ENCODE measurements at regions not wholly inside any gene's neighbourhood (a gene's known extent, or its start where the extent isn't known, plus 50 kb on each side); places are given as distances from the start of the nearest gene placed in this dataset.

- no peaks in the 10 kb centered on the region for H3K79me2 ChIP-seq (ENCODE audit: insufficient read depth, low read length)
- no peak overlapping the region for H3K4me2 ChIP-seq (ENCODE audit: low read depth, low read length, poor library complexity, severe bottlenecking)
- no peak for TF ChIP-seq CTCF (conservative IDR thresholded peaks at IDR 0.05; ENCODE audit: low read length)
- TF ChIP-seq EZH2phosphoT487 (IDR thresholded peaks at IDR 0.05; ENCODE audit: borderline replicate concordance) = no peak
- H3K9ac ChIP-seq (ENCODE audit: low read depth, low read length, poor library complexity, severe bottlenecking) = no peak overlapping the region
- H3K36me3 ChIP-seq (ENCODE audit: insufficient read depth, low read length) = no peaks in the 10 kb centered on the region
- no peaks in the 10 kb centered on the region for H3K9me2 ChIP-seq (replicated peaks; ENCODE audit: low read depth, low read length)
- H2AFZ ChIP-seq (ENCODE audit: low read length) = no peak overlapping the region
- no peak overlapping the region for H3K4me3 ChIP-seq (ENCODE audit: low read length, poor library complexity, severe bottlenecking)
- no peaks in the 10 kb centered on the region for H3F3A ChIP-seq (ENCODE audit: low read depth)
- H4K20me1 ChIP-seq (ENCODE audit: insufficient read depth, low read length, poor library complexity, severe bottlenecking) = no peaks in the 10 kb centered on the region
- no peaks in the 10 kb centered on the region for H3K9me3 ChIP-seq (ENCODE audit: insufficient read depth, low read depth, low read length)
- H3K27me3 ChIP-seq (ENCODE audit: insufficient read depth, low read length, poor library complexity, severe bottlenecking) = no peaks in the 10 kb centered on the region
- H3K4me1 ChIP-seq (ENCODE audit: insufficient read depth, low read length, poor library complexity, severe bottlenecking) = no peaks in the 10 kb centered on the region
Observed at GRCh38 chr9:85115473-85115872, 445.9 kb downstream of the NTRK2 start.

GRCh38 chr9:85114799-85115198 lies 445.3 kb downstream of the NTRK2 start:
- TF ChIP-seq EZH2phosphoT487 (IDR thresholded peaks at IDR 0.05; ENCODE audit: borderline replicate concordance) = no peak
- no peak for TF ChIP-seq CTCF (conservative IDR thresholded peaks at IDR 0.05; ENCODE audit: low read length)
- H3K4me1 ChIP-seq (ENCODE audit: insufficient read depth, low read length, poor library complexity, severe bottlenecking) = no peaks in the 10 kb centered on the region

GRCh38 chr9:85112933-85113418 lies 443.4 kb downstream of the NTRK2 start:
- no peak overlapping the region for H2AFZ ChIP-seq (ENCODE audit: low read length)
- H3K4me3 ChIP-seq (ENCODE audit: low read length, poor library complexity, severe bottlenecking) = no peak overlapping the region
- TF ChIP-seq EZH2phosphoT487 (IDR thresholded peaks at IDR 0.05; ENCODE audit: borderline replicate concordance) (no peak), CTCF (conservative IDR thresholded peaks at IDR 0.05; ENCODE audit: low read length) (no peak)
- no peak overlapping the region for H3K9ac ChIP-seq (ENCODE audit: low read depth, low read length, poor library complexity, severe bottlenecking)
- H3K27me3 ChIP-seq (ENCODE audit: insufficient read depth, low read length, poor library complexity, severe bottlenecking) = no peaks in the 10 kb centered on the region
- H3K4me2 ChIP-seq (ENCODE audit: low read depth, low read length, poor library complexity, severe bottlenecking) = no peak overlapping the region
- H3K4me1 ChIP-seq (ENCODE audit: insufficient read depth, low read length, poor library complexity, severe bottlenecking) = no peaks in the 10 kb centered on the region
- no peaks in the 10 kb centered on the region for H3F3A ChIP-seq (ENCODE audit: low read depth)
- no peaks in the 10 kb centered on the region for H3K9me2 ChIP-seq (replicated peaks; ENCODE audit: low read depth, low read length)
- H3K36me3 ChIP-seq (ENCODE audit: insufficient read depth, low read length) = no peaks in the 10 kb centered on the region
- H3K9me3 ChIP-seq (ENCODE audit: insufficient read depth, low read depth, low read length) = no peaks in the 10 kb centered on the region
- no peaks in the 10 kb centered on the region for H4K20me1 ChIP-seq (ENCODE audit: insufficient read depth, low read length, poor library complexity, severe bottlenecking)
- no peaks in the 10 kb centered on the region for H3K79me2 ChIP-seq (ENCODE audit: insufficient read depth, low read length)

More at GRCh38 chr9:85114799-85115198, 445.3 kb downstream of the NTRK2 start:
- H3K27me3 ChIP-seq (ENCODE audit: insufficient read depth, low read length, poor library complexity, severe bottlenecking) = no peaks in the 10 kb centered on the region
- no peak overlapping the region for H3K4me2 ChIP-seq (ENCODE audit: low read depth, low read length, poor library complexity, severe bottlenecking)
- H3K36me3 ChIP-seq (ENCODE audit: insufficient read depth, low read length) = no peaks in the 10 kb centered on the region
- H3K79me2 ChIP-seq (ENCODE audit: insufficient read depth, low read length) = no peaks in the 10 kb centered on the region
- H3K4me3 ChIP-seq (ENCODE audit: low read length, poor library complexity, severe bottlenecking) = no peak overlapping the region
- no peak overlapping the region for H2AFZ ChIP-seq (ENCODE audit: low read length)
- H3K9ac ChIP-seq (ENCODE audit: low read depth, low read length, poor library complexity, severe bottlenecking) = no peak overlapping the region
- H3K9me2 ChIP-seq (replicated peaks; ENCODE audit: low read depth, low read length) = no peaks in the 10 kb centered on the region
- no peaks in the 10 kb centered on the region for H4K20me1 ChIP-seq (ENCODE audit: insufficient read depth, low read length, poor library complexity, severe bottlenecking)
- H3K9me3 ChIP-seq (ENCODE audit: insufficient read depth, low read depth, low read length) = no peaks in the 10 kb centered on the region
- H3F3A ChIP-seq (ENCODE audit: low read depth) = no peaks in the 10 kb centered on the region

Measured in Loucy (cell line).